Panc1 (cell line): ENCODE measurements at regions not wholly inside any gene's neighbourhood (a gene's known extent, or its start where the extent isn't known, plus 50 kb on each side); places are given as distances from the start of the nearest gene placed in this dataset.

Source experiments
- ATAC-seq: fragments of 200-7000 bp; cut with Tn5 transposase; 2 replicates; pipeline ENCODE4 v1.9.1; 2020; ENCODE audit warnings: mild to moderate bottlenecking, moderate library complexity
- BruUV-seq: library from RNA; stranded (reverse); fragments of 400-500 nt; replicated peaks from 2 replicates; lab custom pipeline; 2021; lab: Mats Ljungman, UMichigan
- CTCF ChIA-PET: fragments of 300-600 bp; sonication (Branson Sonifier 250); formaldehyde crosslinking; loops from one replicate; lab custom pipeline; 2022; ENCODE audit warnings: antibody characterized with exemption; lab: Charles Lee
- POLR2A ChIA-PET: fragments of 300-600 bp; sonication (Branson Sonifier 250); formaldehyde crosslinking; loops from one replicate; lab custom pipeline; 2022; ENCODE audit warnings: antibody characterized with exemption; lab: Charles Lee
- DNase-seq: peaks from one replicate; pipeline ENCODE4 v3.0.0-alpha.2; 2010; ENCODE audit warnings: low read depth, low spot score
- H3K27ac ChIP-seq: 2 replicates; pipeline ENCODE4 v1.5.1; 2011; ENCODE audit warnings: mild to moderate bottlenecking, low read length, inconsistent platforms
- H3K27me3 ChIP-seq: fragments of 200-500 bp; sonication (Bioruptor generic); 2 replicates; pipeline ENCODE4 v1.6.0; 2014; ENCODE audit warnings: low read length, inconsistent platforms; ENCODE audit not compliant: control insufficient read depth, insufficient read depth
- H3K36me3 ChIP-seq: fragments of 200-500 bp; sonication (Bioruptor generic); 2 replicates; pipeline ENCODE4 v1.5.1; 2014; ENCODE audit warnings: inconsistent platforms, mild to moderate bottlenecking, low read length, moderate library complexity; ENCODE audit not compliant: control insufficient read depth, insufficient read depth
- H3K4me1 ChIP-seq: 2 replicates; pipeline ENCODE4 v1.5.1; 2011; ENCODE audit warnings: inconsistent platforms, mild to moderate bottlenecking, low read length, moderate library complexity; ENCODE audit not compliant: control insufficient read depth, insufficient read depth
- H3K4me3 ChIP-seq, 2 experiments: 2 replicates each; pipeline ENCODE4 v1.5.1; 2011 to 2012; ENCODE audit warnings: low read depth in 2 of 2, low read length in 2 of 2, mild to moderate bottlenecking in 2 of 2, inconsistent platforms in 1 of 2, moderate library complexity in 1 of 2
- H3K9me3 ChIP-seq: fragments of 200-500 bp; sonication (Bioruptor generic); 2 replicates; pipeline ENCODE4 v1.5.1; 2014; ENCODE audit warnings: low read depth, mild to moderate bottlenecking, inconsistent platforms, low read length, moderate library complexity; ENCODE audit not compliant: control insufficient read depth, insufficient read depth
- CTCF ChIP-seq: fragments of 450-650 bp; IDR thresholded peaks from 2 replicates; pipeline ENCODE4 v1.5.1; 2017; ENCODE audit warnings: mild to moderate bottlenecking
- POLR2AphosphoS5 ChIP-seq: IDR thresholded peaks from 2 replicates; pipeline ENCODE4 v1.6.1; 2012; ENCODE audit warnings: mild to moderate bottlenecking, low read depth, low read length, moderate library complexity
- REST ChIP-seq, 2 experiments: IDR thresholded peaks; 2 replicates each; pipeline ENCODE4 v1.6.1; 2011 to 2012; ENCODE audit warnings: low read depth in 2 of 2, control low read depth in 1 of 2, low read length in 1 of 2, mild to moderate bottlenecking in 1 of 2, moderate library complexity in 1 of 2; ENCODE audit not compliant: insufficient read depth in 1 of 2
- SIN3A ChIP-seq: IDR thresholded peaks from 2 replicates; pipeline ENCODE4 v1.6.1; 2012; ENCODE audit warnings: low read depth, mild to moderate bottlenecking, low read length, moderate library complexity, borderline replicate concordance; ENCODE audit not compliant: insufficient read depth
- TCF7L2 ChIP-seq: IDR thresholded peaks from 2 replicates; pipeline ENCODE4 v1.6.1; 2011; ENCODE audit warnings: mild to moderate bottlenecking, low read depth, low read length, inconsistent platforms
- in situ Hi-C: cut with HindIII; loops from 2 replicates; pipeline ENCODE4 v1.10.0; 2016; ENCODE audit warnings: low sequenced_read_pairs, low pct_unique_long_range_greater_than_20kb
- intact Hi-C: fragments of 100-400 bp; cut with micrococcal nuclease; formaldehyde crosslinking; loops from one replicate; pipeline ENCODE4 v1.10.0; 2022; ENCODE audit not compliant: unreplicated experiment

- BruUV-seq: no TSS peak
- in situ Hi-C loops (no loop called here), intact Hi-C loops (no loop called here)
- no peak for ATAC-seq
- H3K4me1 ChIP-seq: no peaks in the 10 kb centered on the region
- H3K36me3 ChIP-seq: no peaks in the 10 kb centered on the region
- ChIA-PET CTCF (no interaction called here), POLR2A (no interaction called here)
- H3K9me3 ChIP-seq: no peaks in the 10 kb centered on the region
- no peak overlapping the region for H3K4me3 ChIP-seq
- no peak overlapping the region for H3K27ac ChIP-seq
- DNase-seq: no peak
- no peaks in the 10 kb centered on the region for H3K27me3 ChIP-seq
- TF ChIP-seq POLR2AphosphoS5: no peak
- no peak for TF ChIP-seq REST (IDR thresholded peaks at IDR 0.05; ENCODE audit: insufficient read depth in 1 of 2, low read depth in 2 of 2, low read length in 1 of 2)
- TF ChIP-seq TCF7L2: no peak
- no peak for TF ChIP-seq CTCF
- TF ChIP-seq SIN3A: no peak
Measured at GRCh38 chr7:123338688-123339087, 138.9 kb upstream of the SLC13A1 start.

- BruUV-seq: no TSS peak
- no peak overlapping the region for H3K27ac ChIP-seq
- H3K27me3 ChIP-seq: no peaks in the 10 kb centered on the region
- DNase-seq (no peak), ATAC-seq (no peak)
- H3K4me3 ChIP-seq: no peak overlapping the region
- ChIA-PET POLR2A (no interaction called here), CTCF (no interaction called here)
- no peaks in the 10 kb centered on the region for H3K36me3 ChIP-seq
- no peaks in the 10 kb centered on the region for H3K9me3 ChIP-seq
- H3K4me1 ChIP-seq: no peaks in the 10 kb centered on the region
- TF ChIP-seq TCF7L2 (no peak), CTCF (no peak), REST (IDR thresholded peaks at IDR 0.05; ENCODE audit: insufficient read depth in 1 of 2, low read depth in 2 of 2, low read length in 1 of 2) (no peak)
- intact Hi-C loops (no loop called here), in situ Hi-C loops (no loop called here)
Measured at GRCh38 chr7:123329988-123330643, 130.3 kb upstream of the SLC13A1 start.
